ENCODE measurements at regions not wholly inside any gene's neighbourhood (a gene's known extent, or its start where the extent isn't known, plus 50 kb on each side); places are given as distances from the start of the nearest gene placed in this dataset.

- H3K36me3 ChIP-seq (ENCODE audit: control insufficient read depth, insufficient read depth, low read length), result no peaks in the 10 kb centered on the region
- H4K20me1 ChIP-seq (replicated peaks; ENCODE audit: control insufficient read depth, insufficient read depth, low read length), result no peaks in the 10 kb centered on the region
- no peak overlapping the region for H3K4me2 ChIP-seq (ENCODE audit: insufficient read depth, low read length)
- no peak for TF ChIP-seq ZNF146 (CRISPR knock-in tag; IDR thresholded peaks at IDR 0.05; ENCODE audit: unreplicated experiment)
- TF ChIP-seq HDAC2 (IDR thresholded peaks at IDR 0.05), result no peak
- TF ChIP-seq ARID4B (CRISPR knock-in tag; IDR thresholded peaks at IDR 0.05), result no peak
- no peak for TF ChIP-seq SRSF3 (IDR thresholded peaks at IDR 0.05; ENCODE audit: insufficient read depth, low read length)
- TF ChIP-seq PRPF4 (IDR thresholded peaks at IDR 0.05; ENCODE audit: insufficient read depth, low read depth, low read length, poor library complexity, severe bottlenecking), result no peak
- TF ChIP-seq ZNF263 (CRISPR knock-in tag; IDR thresholded peaks at IDR 0.05; ENCODE audit: borderline replicate concordance), result no peak
- TF ChIP-seq BHLHE40 (IDR thresholded peaks at IDR 0.05; ENCODE audit: low read length), result no peak
- no peaks in the 10 kb centered on the region for H3K79me2 ChIP-seq (ENCODE audit: control insufficient read depth, insufficient read depth, low read length)
- intact Hi-C loops (cut with micrococcal nuclease), result no loop called here
- ATAC-seq (no peak), DNase-seq (ENCODE audit: extremely low read depth in 1 of 4, low spot score in 3 of 4) (no peak), FAIRE-seq (no peak)
- no peaks in the 10 kb centered on the region for H3K9me3 ChIP-seq (replicated peaks; ENCODE audit: control insufficient read depth, insufficient read depth, low read depth, low read length)
- no peak overlapping the region for H2AFZ ChIP-seq (ENCODE audit: low read depth, low read length)
- H3K9me1 ChIP-seq (ENCODE audit: control insufficient read depth, insufficient read depth, low read length), result no peaks in the 10 kb centered on the region
- no peaks in the 10 kb centered on the region for H3K27me3 ChIP-seq (ENCODE audit: control insufficient read depth in 2 of 2, insufficient read depth in 2 of 2, low read length in 2 of 2)
- 0% methylated on average over 3 of the region's 3 CpGs for WGBS (ENCODE audit: insufficient coverage, low coverage, missing lambda C conversion rate)
- CTCF ChIA-PET (ENCODE audit: low intra/inter-chr PET ratio), result no interaction called here
- BruUV-seq (replicated peaks), result no TSS peak
- H3K9ac ChIP-seq (ENCODE audit: insufficient read depth in 1 of 2, low read depth in 2 of 2, low read length in 2 of 2), result no peak overlapping the region
- in situ Hi-C loops (cut with MboI), result no loop called here
- H3K27ac ChIP-seq (ENCODE audit: extremely low read depth, low read depth, low read length), result no peak overlapping the region
- no peaks in the 10 kb centered on the region for H3K4me1 ChIP-seq (replicated peaks in 1 of 2; ENCODE audit: control insufficient read depth in 2 of 2, insufficient read depth in 2 of 2, low read length in 2 of 2)
- no peak overlapping the region for H3K4me3 ChIP-seq
- POLR2A ChIA-PET, result no interaction called here
These were observed 165.1 kb upstream of the PPARGC1A start for GRCh38 chr4:24054910-24055309.
